ENCODE measurements at regions not wholly inside any gene's neighbourhood (a gene's known extent, or its start where the extent isn't known, plus 50 kb on each side); places are given as distances from the start of the nearest gene placed in this dataset.
A peak's percentile ranks its signal among the peaks of the same experiment; 100 is the strongest.

- no peaks in the 10 kb centered on the region for H3K36me3 ChIP-seq (ENCODE audit: control insufficient read depth, insufficient read depth, low read length)
- no peaks in the 10 kb centered on the region for H3K27me3 ChIP-seq (ENCODE audit: control insufficient read depth, insufficient read depth, low read length)
- H3K4me3 ChIP-seq (replicated peaks in 1 of 4; ENCODE audit: control extremely low read depth in 1 of 4, insufficient read depth in 1 of 4, low read depth in 3 of 4, low read length in 4 of 4) = no peak overlapping the region
- H3K4me1 ChIP-seq (ENCODE audit: control insufficient read depth, extremely low read depth, insufficient read depth, low read length) = peaks cover 4% of the 10 kb centered on the region
- no peaks in the 10 kb centered on the region for H3K9me3 ChIP-seq (ENCODE audit: control insufficient read depth, insufficient read depth, low read depth, low read length)
- no peaks in the 10 kb centered on the region for H3K79me2 ChIP-seq (ENCODE audit: control insufficient read depth, insufficient read depth, low read length)
- no peak overlapping the region for H3K27ac ChIP-seq (ENCODE audit: insufficient read depth, low read length)
- TF ChIP-seq CTCF (conservative IDR thresholded peaks at IDR 0.05 in 1 of 2, IDR thresholded peaks at IDR 0.05 in 1 of 2; ENCODE audit: low read depth in 1 of 2, low read length in 2 of 2) (no peak), EZH2 (IDR thresholded peaks at IDR 0.05; ENCODE audit: low read length, missing control alignments) (no peak)
- H3K9ac ChIP-seq (ENCODE audit: insufficient read depth, low read length) = no peak overlapping the region
- no peak overlapping the region for H3K4me2 ChIP-seq (ENCODE audit: extremely low read depth, insufficient read depth, low read length)
- no peaks in the 10 kb centered on the region for H4K20me1 ChIP-seq (ENCODE audit: control insufficient read depth, extremely low read depth, insufficient read depth, low read length)
- no peak for DNase-seq (ENCODE audit: low read depth in 2 of 2)
- H2AFZ ChIP-seq (ENCODE audit: low read length) = no peak overlapping the region
These were observed 104.4 kb upstream of the PRNP start for GRCh38 chr20:4581838-4582237.

GRCh38 chr20:4578375-4578774 is 107.9 kb upstream of the PRNP start:
- Histone ChIP-seq H3K79me2 (ENCODE audit: control insufficient read depth, insufficient read depth, low read length) (no peaks in the 10 kb centered on the region), H3K4me2 (ENCODE audit: extremely low read depth, insufficient read depth, low read length) (no peak overlapping the region), H3K27me3 (ENCODE audit: control insufficient read depth, insufficient read depth, low read length) (no peaks in the 10 kb centered on the region), H3K36me3 (ENCODE audit: control insufficient read depth, insufficient read depth, low read length) (no peaks in the 10 kb centered on the region), H3K9me3 (ENCODE audit: control insufficient read depth, insufficient read depth, low read depth, low read length) (no peaks in the 10 kb centered on the region), H4K20me1 (ENCODE audit: control insufficient read depth, extremely low read depth, insufficient read depth, low read length) (no peaks in the 10 kb centered on the region), H3K9ac (ENCODE audit: insufficient read depth, low read length) (no peak overlapping the region), H3K4me3 (replicated peaks in 1 of 4; ENCODE audit: control extremely low read depth in 1 of 4, insufficient read depth in 1 of 4, low read depth in 3 of 4, low read length in 4 of 4) (no peak overlapping the region), H3K4me1 (ENCODE audit: control insufficient read depth, extremely low read depth, insufficient read depth, low read length) (peaks cover 7% of the 10 kb centered on the region), H3K27ac (ENCODE audit: insufficient read depth, low read length) (no peak overlapping the region), H2AFZ (ENCODE audit: low read length) (no peak overlapping the region)
- no peak for TF ChIP-seq CTCF (conservative IDR thresholded peaks at IDR 0.05 in 1 of 2, IDR thresholded peaks at IDR 0.05 in 1 of 2; ENCODE audit: low read depth in 1 of 2, low read length in 2 of 2)
- no peak for TF ChIP-seq EZH2 (IDR thresholded peaks at IDR 0.05; ENCODE audit: low read length, missing control alignments)
- no peak for DNase-seq (ENCODE audit: low read depth in 2 of 2)

GRCh38 chr20:4574356-4574690 is 111.9 kb upstream of the PRNP start:
- Histone ChIP-seq H2AFZ (ENCODE audit: low read length) (peak overlapping the region; percentile 60), H4K20me1 (ENCODE audit: control insufficient read depth, extremely low read depth, insufficient read depth, low read length) (no peaks in the 10 kb centered on the region), H3K79me2 (ENCODE audit: control insufficient read depth, insufficient read depth, low read length) (no peaks in the 10 kb centered on the region), H3K27ac (ENCODE audit: insufficient read depth, low read length) (peak overlapping the region; percentile 84), H3K4me1 (ENCODE audit: control insufficient read depth, extremely low read depth, insufficient read depth, low read length) (peaks cover 8% of the 10 kb centered on the region), H3K9ac (ENCODE audit: insufficient read depth, low read length) (peak overlapping the region; percentile 25), H3K4me3 (replicated peaks in 1 of 4; ENCODE audit: control extremely low read depth in 1 of 4, insufficient read depth in 1 of 4, low read depth in 3 of 4, low read length in 4 of 4) (peak overlapping the region in 1 of 4 experiments; percentile 19), H3K27me3 (ENCODE audit: control insufficient read depth, insufficient read depth, low read length) (no peaks in the 10 kb centered on the region), H3K4me2 (ENCODE audit: extremely low read depth, insufficient read depth, low read length) (peak overlapping the region; percentile 64), H3K9me3 (ENCODE audit: control insufficient read depth, insufficient read depth, low read depth, low read length) (no peaks in the 10 kb centered on the region), H3K36me3 (ENCODE audit: control insufficient read depth, insufficient read depth, low read length) (no peaks in the 10 kb centered on the region)
- no peak for DNase-seq (ENCODE audit: low read depth in 2 of 2)
- TF ChIP-seq CTCF (conservative IDR thresholded peaks at IDR 0.05 in 1 of 2, IDR thresholded peaks at IDR 0.05 in 1 of 2; ENCODE audit: low read depth in 1 of 2, low read length in 2 of 2) (no peak), EZH2 (IDR thresholded peaks at IDR 0.05; ENCODE audit: low read length, missing control alignments) (no peak)

All from fibroblast of lung (primary cell).